Upper lobe of left lung (tissue), 6 donors: ENCODE measurements at regions not wholly inside any gene's neighbourhood (a gene's known extent, or its start where the extent isn't known, plus 50 kb on each side); places are given as distances from the start of the nearest gene placed in this dataset.
"Not testable (repeated sequence)": the region's sequence is repeated elsewhere in the genome, so short reads cannot be mapped to it uniquely, and the experiment has no call there.

Experiments
- ATAC-seq, 2 donors: fragments of 200-7000 bp; cut with Tn5 transposase; one replicate each; pipeline ENCODE4 v1.9.1; 2022; ENCODE audit warnings: mild to moderate bottlenecking in 2 of 2, moderate library complexity in 2 of 2; ENCODE audit not compliant: low FRiP score in 2 of 2
- DNase-seq, 2 donors: peaks; one replicate each; pipeline ENCODE4 v3.0.0-alpha.2; 2019 to 2020
- H3K27ac ChIP-seq, 4 donors: fragments of 200-600 bp; sonication (generic); one replicate each; pipeline ENCODE4 v1.5.1; 2016 to 2019
- H3K27me3 ChIP-seq, 4 donors: fragments of 200-600 bp; sonication (generic); one replicate each; pipeline ENCODE4 v1.5.1; 2017 to 2019
- H3K36me3 ChIP-seq, 4 donors: fragments of 200-600 bp; sonication (generic); one replicate each; pipeline ENCODE4 v1.5.1; 2016 to 2019
- H3K4me1 ChIP-seq, 4 donors: fragments of 200-600 bp; sonication (generic); one replicate each; pipeline ENCODE4 v1.5.1; 2018 to 2019
- H3K4me3 ChIP-seq, 4 donors: fragments of 200-600 bp; sonication (generic); one replicate each; pipeline ENCODE4 v1.5.1; 2017 to 2019; ENCODE audit warnings: mild to moderate bottlenecking in 2 of 4, moderate library complexity in 1 of 4
- H3K9me3 ChIP-seq, 4 donors: fragments of 200-600 bp; sonication (generic); one replicate each; pipeline ENCODE4 v1.5.1; 2018 to 2019
- CTCF ChIP-seq, 6 experiments: fragments of 450-650 bp in 4 of 6; fragments of 200-600 bp in 2 of 6; sonication (generic) in 2 of 6; IDR thresholded peaks; one replicate each; pipeline ENCODE4 v1.5.1; 2016 to 2019; ENCODE audit warnings: antibody characterized with exemption in 6 of 6
- EP300 ChIP-seq, 4 donors: sonication (generic); formaldehyde crosslinking; IDR thresholded peaks; one replicate each; pipeline ENCODE4 v1.5.1; 2017; ENCODE audit warnings: antibody characterized with exemption in 4 of 4, control low read depth in 2 of 4
- POLR2A ChIP-seq, 4 donors: fragments of 450-650 bp; IDR thresholded peaks; one replicate each; pipeline ENCODE4 v1.5.1; 2016 to 2017; ENCODE audit warnings: antibody characterized with exemption in 4 of 4, mild to moderate bottlenecking in 2 of 4
- POLR2AphosphoS5 ChIP-seq, 2 donors: sonication (generic); formaldehyde crosslinking; IDR thresholded peaks; one replicate each; pipeline ENCODE4 v1.5.1; 2017; ENCODE audit warnings: antibody characterized with exemption in 2 of 2
- WGBS, 2 donors: methylation state at CpG; one replicate each; pipeline ENCODE4 v1.1.5; 2017 to 2018; 5-methylcytosine and 5-hydroxymethylcytosine counted together
- donor health status: DM: no; HTN: no; CAD: no; lungs with moderate emphysema.
- donor health status: DM: no; HTN: yes; CAD: no; lungs with severe emphysema.

GRCh38 chr2:41204315-41204714 is 752.4 kb upstream of the SLC8A1 start:
- H3K9me3 ChIP-seq, result no peaks in the 10 kb centered on the region

GRCh38 chr2:41206004-41206403 is 754.1 kb upstream of the SLC8A1 start:
- TF ChIP-seq EP300 (IDR thresholded peaks at IDR 0.05), result no peak
- TF ChIP-seq POLR2A (IDR thresholded peaks at IDR 0.05), result no peak
- no peak for TF ChIP-seq CTCF (IDR thresholded peaks at IDR 0.05)
- TF ChIP-seq POLR2AphosphoS5 (IDR thresholded peaks at IDR 0.05), result no peak
- H3K27ac ChIP-seq, result no peak overlapping the region
- H3K4me3 ChIP-seq, result no peak overlapping the region
- no peak for DNase-seq
- ATAC-seq, result no peak
- H3K27me3 ChIP-seq, result no peaks in the 10 kb centered on the region
- H3K36me3 ChIP-seq, result no peaks in the 10 kb centered on the region
- WGBS, 2 donors, result 71 to 89% methylated on average over 1 of the region's 1 CpG
- no peaks in the 10 kb centered on the region for H3K4me1 ChIP-seq
- no peaks in the 10 kb centered on the region for H3K9me3 ChIP-seq

More at GRCh38 chr2:41204315-41204714, 752.4 kb upstream of the SLC8A1 start:
- no peaks in the 10 kb centered on the region for H3K27me3 ChIP-seq
- ATAC-seq, result no peak
- no peak for TF ChIP-seq POLR2A (IDR thresholded peaks at IDR 0.05)
- TF ChIP-seq EP300 (IDR thresholded peaks at IDR 0.05), result no peak
- no peak for TF ChIP-seq CTCF (IDR thresholded peaks at IDR 0.05)
- H3K4me3 ChIP-seq, result no peak overlapping the region
- DNase-seq, result no peak
- 59 to 60% methylated on average over 3 of the region's 3 CpGs for WGBS, 2 donors
- H3K36me3 ChIP-seq, result no peaks in the 10 kb centered on the region
- H3K4me1 ChIP-seq, result no peaks in the 10 kb centered on the region
- no peak overlapping the region for H3K27ac ChIP-seq

- Histone ChIP-seq H3K4me3 (no peak overlapping the region), H3K4me1 (no peaks in the 10 kb centered on the region), H3K27ac (no peak overlapping the region), H3K9me3 (no peaks in the 10 kb centered on the region), H3K36me3 (no peaks in the 10 kb centered on the region), H3K27me3 (no peaks in the 10 kb centered on the region)
- TF ChIP-seq POLR2A (IDR thresholded peaks at IDR 0.05) (no peak), CTCF (IDR thresholded peaks at IDR 0.05) (no peak), POLR2AphosphoS5 (IDR thresholded peaks at IDR 0.05) (no peak), EP300 (IDR thresholded peaks at IDR 0.05) (no peak)
- WGBS, 2 donors, result 74 to 87% methylated on average over 2 of the region's 2 CpGs
- ATAC-seq (no peak), DNase-seq (no peak)
Measured at GRCh38 chr2:41207578-41207977, 755.7 kb upstream of the SLC8A1 start.

- not testable (repeated sequence) for ATAC-seq, H3K4me1 ChIP-seq, DNase-seq, H3K36me3 ChIP-seq, H3K27ac ChIP-seq, H3K4me3 ChIP-seq, H3K9me3 ChIP-seq, H3K27me3 ChIP-seq
- WGBS, 2 donors, result 40 to 63% methylated on average over 4 of the region's 4 CpGs
Measured at GRCh38 chr2:41210030-41210429, 758.1 kb upstream of the SLC8A1 start.

- H3K4me3 ChIP-seq, result no peak overlapping the region
- H3K4me1 ChIP-seq, result no peaks in the 10 kb centered on the region
- H3K36me3 ChIP-seq, result no peaks in the 10 kb centered on the region
- H3K9me3 ChIP-seq, result no peaks in the 10 kb centered on the region
- 50 to 60% methylated on average over 1 of the region's 1 CpG for WGBS, 2 donors
- ATAC-seq (no peak), DNase-seq (no peak)
- H3K27ac ChIP-seq, result no peak overlapping the region
- TF ChIP-seq EP300 (IDR thresholded peaks at IDR 0.05), result no peak
- no peak for TF ChIP-seq POLR2A (IDR thresholded peaks at IDR 0.05)
- TF ChIP-seq CTCF (IDR thresholded peaks at IDR 0.05), result no peak
- H3K27me3 ChIP-seq, result no peaks in the 10 kb centered on the region
Measured at GRCh38 chr2:41216978-41217377, 765.1 kb upstream of the SLC8A1 start.
